D341Med (cell line): ENCODE measurements at regions not wholly inside any gene's neighbourhood (a gene's known extent, or its start where the extent isn't known, plus 50 kb on each side); places are given as distances from the start of the nearest gene placed in this dataset.

Experiments used
- DNase-seq: peaks from one replicate; pipeline ENCODE4 v3.0.0; 2012; ENCODE audit warnings: low spot score

DNA sequence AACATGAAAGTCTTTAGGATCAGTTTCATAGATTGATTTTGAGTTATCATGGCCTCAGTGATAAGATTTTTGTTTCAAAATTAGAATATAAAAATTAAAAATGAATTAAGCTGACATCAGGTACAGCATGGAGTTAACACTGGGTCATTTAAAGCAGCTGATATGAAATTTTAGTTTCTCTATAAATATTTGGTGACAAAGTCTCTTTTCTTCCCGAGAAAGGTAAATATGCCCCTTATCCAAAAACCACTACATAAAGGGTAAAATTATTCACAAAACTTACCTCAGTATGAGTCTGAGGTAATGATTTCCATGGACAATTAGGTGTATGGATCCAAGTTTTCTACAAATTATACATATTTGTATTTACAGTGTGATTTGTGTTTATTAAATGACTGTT is 121.5 kb upstream of the PJA2 start:
- no peak for DNase-seq

DNA sequence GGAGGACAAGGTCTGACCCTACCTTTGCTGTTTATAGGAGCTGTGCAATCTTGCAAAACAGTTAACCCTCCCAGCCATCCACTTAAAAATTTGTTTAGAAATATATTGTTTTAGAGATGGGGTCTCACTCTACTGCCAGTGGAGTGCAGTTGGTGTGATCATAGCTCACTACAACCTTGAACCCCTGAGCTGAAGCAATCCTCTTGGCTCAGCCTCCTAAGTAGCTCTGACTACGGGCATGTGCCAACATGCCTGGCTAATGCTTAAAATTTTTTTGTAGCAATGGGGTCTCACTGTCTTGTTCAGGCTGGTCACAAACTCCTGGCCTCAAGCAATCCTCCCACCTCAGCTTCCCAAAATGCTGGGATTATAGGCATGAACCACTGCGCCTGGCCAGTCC is 120.2 kb upstream of the PJA2 start:
- DNase-seq: no peak

DNA sequence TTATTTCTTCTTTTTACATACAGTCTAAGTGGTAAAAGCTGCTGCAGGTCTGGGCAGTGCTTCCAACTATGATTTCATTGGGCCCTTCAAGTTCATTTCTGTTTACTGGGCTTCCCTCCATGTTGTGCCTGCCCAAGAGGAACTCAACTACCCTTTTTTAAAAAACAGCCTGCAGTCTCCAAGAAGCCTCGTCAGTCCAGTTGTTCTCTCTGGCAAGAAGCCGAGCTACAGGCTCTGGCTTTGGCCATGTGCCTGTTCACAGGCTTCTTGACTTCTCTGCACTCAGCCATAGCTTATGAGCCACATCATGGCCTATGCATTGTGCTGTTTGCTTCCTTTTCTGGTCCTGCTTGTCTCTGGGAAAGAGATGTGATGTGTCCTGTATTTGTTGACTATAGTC is 119.7 kb upstream of the PJA2 start:
- DNase-seq: no peak

DNA sequence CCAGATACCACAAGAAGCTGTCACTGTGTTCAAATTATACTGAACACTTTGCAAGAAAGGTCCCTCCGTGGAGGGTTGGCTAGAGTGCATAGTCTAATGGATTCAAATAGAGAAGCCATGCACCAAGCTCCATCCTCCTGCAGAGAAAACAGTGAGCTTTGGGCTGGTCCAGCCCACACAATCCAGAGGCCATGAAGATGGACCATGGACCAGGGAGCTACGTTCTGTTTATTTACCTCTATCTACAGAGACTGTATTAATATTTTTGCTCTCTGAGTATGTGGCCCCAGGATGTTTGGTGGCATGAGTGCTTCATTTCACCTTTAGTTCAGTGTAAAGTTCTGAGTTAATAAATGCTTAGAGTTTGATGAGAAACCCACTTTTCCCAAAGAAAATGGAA is 114.8 kb upstream of the PJA2 start:
- no peak for DNase-seq

DNA sequence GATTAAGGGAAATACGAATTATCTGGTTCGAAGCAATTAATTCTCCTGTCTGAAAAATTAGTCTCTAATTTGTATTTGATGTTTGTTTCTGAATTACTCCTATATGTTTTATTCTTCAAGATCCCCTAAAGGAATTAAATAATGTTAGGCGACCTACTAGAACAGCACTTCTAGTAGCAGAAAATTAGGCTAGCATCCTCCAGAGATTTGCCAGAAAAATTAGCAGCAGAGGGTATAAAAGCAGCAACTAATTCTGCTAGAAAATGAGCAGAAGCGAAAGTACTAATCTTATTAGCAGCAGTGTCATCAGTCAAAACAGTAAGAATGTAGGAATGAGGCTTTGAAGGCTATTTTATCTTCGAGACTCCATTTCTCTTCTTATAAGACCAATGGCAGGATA is 114.3 kb upstream of the PJA2 start:
- no peak for DNase-seq

DNA sequence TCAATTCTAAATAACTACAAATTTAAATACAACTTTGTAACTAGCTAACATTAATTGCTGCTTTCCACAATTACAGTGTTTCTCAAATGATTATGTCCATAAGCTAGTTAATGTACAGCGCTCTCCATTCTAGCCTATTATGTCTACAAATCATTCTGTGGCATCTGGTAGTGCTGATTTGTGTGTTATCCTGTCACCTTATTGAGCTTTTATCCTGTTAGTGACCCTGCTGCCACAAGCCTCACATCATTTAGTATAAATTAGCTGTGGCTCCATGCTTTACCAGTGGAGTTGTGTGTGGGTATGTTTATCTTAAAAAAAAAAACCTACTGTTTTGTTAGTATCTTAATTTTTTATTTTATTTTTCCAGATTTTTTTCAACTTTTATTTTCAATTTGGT is 112.6 kb upstream of the PJA2 start:
- no peak for DNase-seq

DNA sequence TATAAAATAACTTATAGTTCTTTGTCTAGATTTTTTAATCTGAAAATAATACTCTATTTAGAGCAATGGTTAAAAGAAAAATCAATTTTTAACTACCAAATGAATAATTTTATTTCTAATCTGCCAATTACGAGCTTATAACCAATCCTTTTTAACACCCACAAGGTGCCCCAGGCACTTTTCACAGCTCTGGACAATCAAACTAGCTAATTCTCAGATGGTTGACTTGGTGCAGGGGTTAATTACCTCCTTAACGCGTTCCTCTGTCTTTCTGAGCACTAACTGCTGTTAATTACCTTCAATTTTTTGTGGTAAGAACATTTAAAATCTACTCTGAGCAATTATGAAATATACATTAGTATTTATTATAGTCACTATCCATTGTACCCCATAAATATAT is 109.6 kb upstream of the PJA2 start:
- no peak for DNase-seq

DNA sequence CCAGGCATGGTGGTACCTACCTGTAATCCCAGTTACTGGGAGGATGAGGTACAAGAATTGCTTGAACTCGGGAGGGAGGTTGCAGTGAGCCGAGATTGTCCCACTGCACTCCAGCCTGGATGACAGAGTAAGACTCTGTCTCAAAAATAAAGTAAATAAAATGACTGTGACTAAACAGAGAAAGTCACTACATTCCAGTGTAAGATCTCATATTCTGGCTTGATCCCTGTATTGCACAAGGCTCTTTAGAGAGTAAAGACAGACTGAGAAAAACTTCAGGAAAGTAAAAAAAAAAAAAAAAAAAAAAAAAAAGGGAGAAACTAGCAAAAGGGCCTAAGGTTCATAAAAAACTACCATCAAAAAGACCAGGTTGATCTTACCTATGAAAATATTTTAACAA is 106.6 kb upstream of the PJA2 start:
- no peak for DNase-seq

DNA sequence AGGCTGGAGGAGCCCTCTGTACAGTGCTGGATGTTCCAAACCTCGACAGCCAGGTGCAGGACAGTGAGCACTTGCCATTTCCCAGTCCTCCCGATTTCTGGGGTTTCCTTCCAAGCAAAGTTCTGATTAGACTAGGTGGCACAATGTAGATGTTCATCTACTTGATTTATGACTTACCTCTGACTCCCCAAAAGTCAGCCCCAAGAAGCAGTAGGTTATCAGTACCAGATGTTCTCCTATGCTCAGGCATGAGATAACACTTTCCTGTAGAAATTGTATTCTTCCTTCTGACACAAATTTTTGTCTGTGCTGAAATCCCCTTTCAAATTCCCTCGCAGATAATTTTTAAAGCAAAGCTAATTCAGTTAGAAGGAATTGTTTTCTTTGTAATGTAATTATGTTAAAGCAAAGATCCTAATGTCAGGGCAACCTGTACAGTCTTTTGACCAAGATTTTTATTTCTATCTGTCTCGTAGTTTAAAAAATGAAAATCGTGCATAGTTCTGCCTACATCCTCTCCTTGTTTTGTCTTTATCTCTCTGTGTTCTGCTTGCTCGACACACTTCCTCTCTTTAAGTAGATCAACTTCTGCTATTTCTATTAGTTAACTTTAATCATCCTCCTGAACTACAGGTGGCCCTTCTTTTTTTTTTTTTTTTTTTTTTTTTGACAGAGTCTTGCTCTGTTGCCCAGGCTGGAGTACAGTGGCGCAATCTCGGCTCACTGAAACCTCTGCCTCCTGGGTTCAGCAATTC is 102.4 kb upstream of the PJA2 start:
- DNase-seq: no peak

DNA sequence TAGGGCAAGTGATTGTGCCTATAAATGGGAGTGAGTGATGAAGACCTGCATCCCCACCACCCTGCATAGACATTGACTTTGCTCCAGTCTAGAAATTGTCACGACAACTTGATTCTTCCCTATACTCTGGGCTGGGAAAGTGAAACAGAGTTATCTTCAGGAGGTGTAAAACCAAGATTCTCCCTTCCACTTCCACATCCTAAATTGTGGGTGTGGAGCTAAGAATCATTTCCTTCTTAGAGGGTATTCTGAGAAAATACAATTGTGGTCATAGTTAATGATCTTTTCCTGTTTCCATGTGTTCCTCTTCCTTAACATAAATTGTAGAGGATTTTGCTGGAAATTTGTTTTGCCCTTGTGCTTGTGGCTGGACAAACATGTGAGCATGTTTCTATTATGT is 96.8 kb upstream of the PJA2 start:
- no peak for DNase-seq

DNA sequence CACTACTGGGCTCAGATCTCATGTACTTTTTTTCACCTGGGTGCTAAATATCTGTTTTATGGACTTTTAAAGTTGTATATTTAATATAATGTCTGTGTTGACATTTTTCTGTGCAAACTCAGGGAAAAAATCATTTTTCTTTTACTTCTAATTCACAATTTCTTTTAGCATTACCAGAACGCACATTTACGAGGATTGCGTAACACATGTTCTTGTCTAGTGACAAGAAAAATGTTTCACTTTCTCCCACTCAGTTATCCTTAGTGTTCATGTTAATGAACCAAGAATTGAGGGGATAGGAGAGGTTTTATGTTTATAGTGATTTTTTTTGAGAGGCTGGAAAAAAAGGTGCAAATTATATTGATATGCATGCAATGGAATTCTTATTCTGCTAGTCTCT is 86.3 kb upstream of the PJA2 start:
- DNase-seq: no peak

DNA sequence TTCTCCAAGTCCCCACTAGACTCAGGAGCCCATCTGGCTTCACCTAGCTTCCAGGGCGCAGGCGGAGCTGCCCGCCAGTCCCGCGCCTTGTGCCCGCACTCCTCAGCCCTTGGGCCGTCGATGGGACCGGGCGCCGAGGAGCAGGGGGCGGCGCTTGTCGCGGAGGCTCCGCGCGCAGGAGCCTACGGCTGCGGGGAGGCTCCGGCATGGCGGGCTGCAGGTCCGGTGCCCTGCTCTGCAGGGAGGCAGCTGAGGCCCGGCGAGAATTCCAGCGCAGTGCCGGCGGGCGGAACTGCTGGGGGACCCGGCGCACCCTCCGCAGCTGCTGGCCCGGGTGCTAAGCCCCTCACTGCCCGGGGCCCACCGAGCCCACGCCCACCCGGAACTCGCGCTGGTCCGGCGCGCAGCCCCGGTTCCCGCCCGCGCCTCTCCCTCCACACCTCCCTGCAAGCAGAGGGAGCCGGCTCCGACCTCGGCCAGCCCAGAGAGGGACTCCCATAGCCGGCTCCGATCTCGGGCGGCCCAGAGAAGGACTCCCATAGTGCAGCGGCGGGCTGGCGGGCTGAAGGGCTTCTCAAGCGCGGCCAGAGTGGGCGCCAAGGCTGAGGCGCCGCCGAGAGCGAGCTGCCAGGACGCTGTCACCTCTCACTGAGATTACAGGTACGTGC is 78.1 kb upstream of the PJA2 start:
- DNase-seq: no peak

DNA sequence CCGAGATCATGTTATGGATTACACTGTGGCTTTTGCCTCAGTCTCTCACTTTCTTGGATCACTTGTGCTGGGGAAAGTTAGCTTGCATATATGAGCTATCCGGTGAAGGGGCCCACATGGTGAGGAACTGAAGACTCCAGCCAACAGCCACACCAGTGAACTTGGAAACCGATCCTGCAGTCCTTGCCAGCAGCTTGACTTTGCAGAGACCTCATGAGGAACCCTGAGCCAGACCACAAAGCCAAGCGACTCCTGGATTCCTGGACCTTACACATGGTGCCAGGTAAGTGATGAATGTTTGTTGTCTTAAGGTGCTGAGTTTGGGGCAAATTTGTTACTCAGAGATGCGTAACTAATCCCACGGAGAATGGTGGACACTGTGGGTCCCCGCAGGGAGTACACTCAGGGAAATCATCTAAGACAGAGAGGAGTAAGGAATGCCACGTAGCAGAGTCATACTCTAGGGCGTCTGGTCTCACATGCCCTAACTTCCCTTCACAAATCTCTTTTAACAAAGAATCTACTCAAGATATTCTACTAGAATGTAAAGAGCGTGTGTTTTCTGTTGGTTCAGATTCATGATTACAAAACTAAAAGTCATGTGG is 76.5 kb upstream of the PJA2 start:
- no peak for DNase-seq

DNA sequence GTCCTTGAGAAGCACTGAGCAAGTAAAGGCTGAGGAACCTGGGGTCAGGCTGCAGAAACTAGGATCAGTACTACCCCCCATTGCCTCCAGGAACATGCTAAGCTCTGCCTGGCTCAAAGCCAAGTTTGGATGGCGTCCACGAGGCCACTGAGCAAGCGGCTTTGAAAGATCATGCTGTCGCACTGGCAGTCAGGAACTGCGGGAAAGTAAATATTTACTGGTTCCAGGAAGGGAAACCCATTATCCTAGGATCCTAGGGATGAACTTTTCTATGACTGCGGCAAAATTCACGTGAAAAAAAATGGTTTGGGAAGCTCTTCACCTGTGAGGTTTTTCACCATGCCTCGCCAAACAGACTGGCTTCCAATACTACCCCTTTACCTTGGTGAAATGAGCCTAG is 75.3 kb upstream of the PJA2 start:
- peak; percentile 51 for DNase-seq

DNA sequence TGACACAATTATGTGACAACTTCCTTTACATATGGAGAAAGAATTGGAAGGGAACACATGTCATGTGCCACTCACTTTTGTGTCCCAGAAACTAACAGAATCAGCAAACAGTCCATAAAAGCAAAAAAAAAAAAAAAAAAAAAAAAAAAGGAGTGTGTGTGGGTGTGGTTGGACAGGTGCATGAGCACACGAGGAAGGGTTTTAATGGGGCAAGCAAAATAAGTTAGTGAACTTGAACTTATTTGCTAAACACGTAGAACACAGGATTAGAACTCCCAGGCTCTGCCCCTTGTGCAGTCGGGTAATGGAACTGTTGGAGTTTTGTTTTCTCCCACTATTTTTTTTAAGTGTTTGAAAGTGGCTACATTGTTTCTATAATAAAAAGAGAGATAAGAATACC is 74.8 kb upstream of the PJA2 start:
- no peak for DNase-seq

DNA sequence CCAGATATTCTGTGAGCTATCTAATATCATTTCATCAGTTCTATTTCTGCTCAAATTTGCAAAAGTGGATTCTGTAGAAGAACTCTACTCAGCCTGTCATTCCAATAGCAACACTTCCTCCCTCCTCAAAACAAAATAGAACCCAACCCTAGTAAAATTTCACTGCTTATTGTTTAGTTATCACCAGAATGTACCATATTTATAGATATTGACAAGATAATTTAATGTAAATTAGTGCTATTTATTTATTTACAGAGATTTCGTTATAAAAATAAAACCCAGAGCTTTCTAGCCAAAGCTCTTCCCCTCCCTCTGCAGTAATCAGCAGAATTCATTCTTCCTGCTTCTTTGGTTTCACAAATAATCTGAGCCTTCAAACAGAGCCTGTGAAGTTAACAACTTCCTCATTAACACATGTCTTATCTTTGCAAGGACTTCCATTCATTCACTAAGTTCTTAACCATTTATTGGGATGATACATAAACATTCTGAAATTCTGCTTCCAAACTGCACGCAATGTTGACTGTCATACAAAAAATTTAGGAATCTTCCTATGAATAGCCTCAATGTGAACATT is 73.7 kb upstream of the PJA2 start:
- DNase-seq: no peak

DNA sequence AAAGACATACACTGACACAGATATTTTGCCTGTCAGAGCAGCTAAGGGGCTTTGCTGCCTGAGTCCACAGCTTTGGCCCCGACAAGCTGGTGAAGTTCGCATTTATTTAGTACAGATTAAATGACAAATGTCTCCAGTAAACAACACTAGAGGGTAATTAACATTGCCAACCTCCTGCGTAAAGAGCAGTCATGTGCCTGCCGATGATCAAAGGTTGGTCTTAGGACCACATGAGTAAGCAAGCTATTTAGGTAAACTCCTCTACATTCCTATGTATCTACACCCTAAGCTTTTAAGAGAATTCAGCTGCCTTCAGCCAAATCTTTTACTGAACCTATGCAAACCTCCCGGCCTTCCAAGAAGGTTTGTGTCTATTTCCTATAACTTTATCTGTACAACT is 73.0 kb upstream of the PJA2 start:
- no peak for DNase-seq

DNA sequence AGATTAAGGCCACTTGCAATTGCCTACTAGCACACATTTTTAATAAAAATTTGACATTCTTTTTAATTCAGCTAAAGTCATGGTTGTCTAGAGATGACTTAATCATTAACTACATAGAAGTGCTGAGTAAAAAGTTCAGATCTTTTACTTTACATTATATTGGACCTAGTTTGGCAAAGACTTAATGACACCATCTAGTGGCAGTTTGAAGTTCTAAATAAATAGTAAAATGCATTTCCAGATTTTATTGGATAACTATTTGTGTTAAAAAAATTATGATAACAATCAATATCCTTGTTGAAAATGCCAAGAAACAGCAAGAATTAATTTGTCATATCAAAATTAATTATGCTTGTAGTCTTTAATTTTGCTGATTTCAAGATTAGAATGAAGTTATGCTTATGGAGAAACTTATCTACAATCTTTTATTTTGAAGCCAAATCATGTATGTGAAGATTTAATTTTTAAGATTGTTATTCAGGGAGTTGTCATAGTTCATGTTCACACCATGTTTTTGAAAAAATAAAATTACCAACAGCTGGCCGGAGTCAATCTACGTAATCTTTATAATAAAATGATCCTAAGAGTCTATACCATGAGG is 69.6 kb upstream of the PJA2 start:
- DNase-seq: no peak

DNA sequence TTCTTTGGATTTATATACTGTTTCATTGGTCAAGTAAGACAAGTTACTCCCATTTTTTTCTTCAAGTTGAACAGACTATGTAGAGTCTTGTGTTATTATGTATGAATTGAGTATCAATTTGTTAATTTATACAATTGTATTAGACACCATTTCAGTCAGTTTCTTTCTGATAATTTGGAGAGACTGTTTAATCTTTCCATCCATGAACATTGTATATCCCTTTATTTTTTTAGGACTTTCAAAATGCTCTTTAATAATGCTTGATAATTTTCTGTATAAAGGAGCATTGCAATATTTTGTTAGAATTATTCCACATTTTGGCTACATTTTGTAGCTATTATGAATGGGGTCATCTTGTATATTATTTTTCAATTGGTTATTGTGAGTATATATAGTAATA is 69.1 kb upstream of the PJA2 start:
- no peak for DNase-seq

DNA sequence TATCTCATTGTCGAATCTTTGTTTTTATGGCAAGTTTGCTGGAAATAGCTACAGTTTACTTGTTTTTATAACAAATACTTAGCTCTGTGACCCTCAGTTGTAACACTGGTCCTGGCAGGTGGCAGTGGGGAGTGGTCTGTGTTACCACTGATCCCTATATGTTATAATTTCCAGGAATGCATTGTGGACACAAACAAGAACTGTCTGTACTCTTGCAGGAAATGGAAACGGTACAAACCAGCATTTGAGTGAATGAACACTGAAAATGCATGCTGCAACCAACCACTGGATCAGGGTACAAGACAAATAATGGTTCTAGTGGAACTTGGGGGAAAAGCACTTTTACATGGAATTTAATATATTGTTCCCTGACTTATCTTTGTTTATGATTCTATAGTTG is 66.5 kb upstream of the PJA2 start:
- no peak for DNase-seq

DNA sequence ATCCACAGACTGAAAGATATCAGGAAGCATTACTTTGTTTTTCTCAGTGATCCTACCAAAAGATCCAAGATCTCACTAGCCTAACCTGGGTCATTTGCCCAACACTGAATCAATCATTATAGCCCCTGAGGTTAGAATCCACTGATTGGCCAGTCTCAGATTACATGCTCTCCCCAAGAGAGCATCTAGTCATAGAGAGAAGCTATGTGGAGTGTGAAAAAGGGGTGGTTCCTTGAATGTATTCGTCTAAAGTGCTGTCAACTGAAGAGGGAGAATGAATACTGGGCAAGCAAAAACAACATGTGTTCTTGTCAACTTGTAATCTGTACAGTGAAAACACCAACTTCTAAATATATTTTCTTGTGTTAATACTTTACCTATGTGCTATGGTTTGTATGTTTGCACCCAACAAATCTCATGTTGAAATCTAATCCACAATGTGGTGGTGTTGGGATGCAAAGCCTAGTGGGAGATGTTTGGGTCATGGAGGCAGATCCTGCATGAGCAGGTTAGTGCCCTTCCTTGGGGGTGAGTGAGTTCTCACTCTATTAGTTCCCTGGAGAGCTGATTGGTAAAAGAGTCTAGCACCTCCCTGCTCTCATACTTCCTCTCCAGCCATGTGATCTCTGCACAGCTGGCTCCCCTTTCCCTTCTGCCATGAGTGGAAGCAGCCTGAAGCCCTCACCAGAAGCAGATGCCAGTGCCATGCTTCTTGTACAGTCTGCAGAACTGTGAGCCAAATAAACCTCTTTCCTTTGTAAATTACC is 60.3 kb upstream of the PJA2 start:
- DNase-seq: no peak

DNA sequence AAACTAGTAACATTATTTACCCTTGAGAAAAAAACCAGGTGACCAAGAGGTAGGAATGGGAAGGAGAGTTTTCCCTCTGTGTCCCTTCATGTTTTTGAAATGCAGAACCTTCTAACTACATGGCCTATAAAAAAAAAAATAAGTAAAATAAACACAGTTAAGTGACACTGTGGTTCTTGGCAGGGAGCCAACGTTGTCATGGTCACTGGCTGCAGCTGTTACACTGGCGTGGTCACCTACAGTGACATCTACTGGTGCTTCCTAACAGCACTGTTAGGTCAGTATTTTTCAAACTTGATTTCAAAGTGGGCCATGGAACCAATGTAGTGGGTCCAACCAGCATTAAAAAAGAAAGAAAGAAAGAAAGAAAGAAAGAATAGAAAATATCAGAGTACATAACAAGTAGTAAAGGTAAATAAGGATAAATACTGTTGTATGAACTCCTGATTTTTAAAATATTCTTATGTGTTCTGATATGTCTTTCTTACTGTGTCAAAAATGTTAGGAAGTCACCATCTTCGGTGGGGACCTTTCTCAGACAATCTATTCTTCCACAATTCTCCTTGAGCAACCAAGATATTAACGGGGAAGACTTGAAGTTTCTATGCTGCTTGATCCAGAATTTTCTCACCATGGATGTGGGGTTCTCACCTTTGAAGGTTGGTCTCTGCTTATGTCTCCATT is 59.1 kb upstream of the PJA2 start:
- peak; percentile 74 for DNase-seq
